ENCODE measurements at regions not wholly inside any gene's neighbourhood (a gene's known extent, or its start where the extent isn't known, plus 50 kb on each side); places are given as distances from the start of the nearest gene placed in this dataset.

- Mint-ChIP-seq H3K9me3 (peaks cover 10% of the 10 kb centered on the region), H3K27me3 (ENCODE audit: low read depth) (no peaks in the 10 kb centered on the region), H3K36me3 (ENCODE audit: low read depth) (peaks cover 4% of the 10 kb centered on the region), H3K27ac (ENCODE audit: unreplicated experiment) (peak overlapping the region; percentile 93), H3K4me3 (peak overlapping the region; percentile 21), H3K4me1 (peaks cover 64% of the 10 kb centered on the region)
- no peak for DNase-seq (ENCODE audit: low read depth, low spot score)
- no peak for TF ChIP-seq CTCF (conservative IDR thresholded peaks at IDR 0.05)
Measured at GRCh38 chr11:110032259-110032658, 60.9 kb upstream of the ZC3H12C start.

- peaks cover 57% of the 10 kb centered on the region for H3K4me1 Mint-ChIP-seq
- H3K36me3 Mint-ChIP-seq (ENCODE audit: low read depth): no peaks in the 10 kb centered on the region
- no peak overlapping the region for H3K4me3 Mint-ChIP-seq
- H3K9me3 Mint-ChIP-seq: peaks cover 6% of the 10 kb centered on the region
- H3K27me3 Mint-ChIP-seq (ENCODE audit: low read depth): peaks cover 2% of the 10 kb centered on the region
- H3K27ac Mint-ChIP-seq (ENCODE audit: unreplicated experiment): peak overlapping the region; percentile 93
- no peak for TF ChIP-seq CTCF (conservative IDR thresholded peaks at IDR 0.05)
- no peak for DNase-seq (ENCODE audit: low read depth, low spot score)
Measured at GRCh38 chr11:110032957-110033570, 60.1 kb upstream of the ZC3H12C start.

- H3K27ac Mint-ChIP-seq (ENCODE audit: unreplicated experiment): no peak overlapping the region
- H3K27me3 Mint-ChIP-seq (ENCODE audit: low read depth): peaks cover 3% of the 10 kb centered on the region
- TF ChIP-seq CTCF (conservative IDR thresholded peaks at IDR 0.05): no peak
- no peaks in the 10 kb centered on the region for H3K36me3 Mint-ChIP-seq (ENCODE audit: low read depth)
- H3K9me3 Mint-ChIP-seq: peaks cover 4% of the 10 kb centered on the region
- H3K4me3 Mint-ChIP-seq: no peak overlapping the region
- H3K4me1 Mint-ChIP-seq: peaks cover 48% of the 10 kb centered on the region
- DNase-seq (ENCODE audit: low read depth, low spot score): no peak
Measured at GRCh38 chr11:110034806-110035205, 58.4 kb upstream of the ZC3H12C start.

GRCh38 chr11:110035357-110035756 is 57.8 kb upstream of the ZC3H12C start:
- H3K36me3 Mint-ChIP-seq (ENCODE audit: low read depth): no peaks in the 10 kb centered on the region
- H3K9me3 Mint-ChIP-seq: peaks cover 3% of the 10 kb centered on the region
- no peak for TF ChIP-seq CTCF (conservative IDR thresholded peaks at IDR 0.05)
- DNase-seq (ENCODE audit: low read depth, low spot score): no peak
- H3K27me3 Mint-ChIP-seq (ENCODE audit: low read depth): peaks cover 3% of the 10 kb centered on the region
- no peak overlapping the region for H3K27ac Mint-ChIP-seq (ENCODE audit: unreplicated experiment)
- peaks cover 42% of the 10 kb centered on the region for H3K4me1 Mint-ChIP-seq
- no peak overlapping the region for H3K4me3 Mint-ChIP-seq

- Mint-ChIP-seq H3K27ac (ENCODE audit: unreplicated experiment) (no peak overlapping the region), H3K9me3 (peaks cover 2% of the 10 kb centered on the region), H3K4me3 (no peak overlapping the region), H3K27me3 (ENCODE audit: low read depth) (peaks cover 3% of the 10 kb centered on the region), H3K4me1 (peaks cover 16% of the 10 kb centered on the region), H3K36me3 (ENCODE audit: low read depth) (no peaks in the 10 kb centered on the region)
- DNase-seq (ENCODE audit: low read depth, low spot score): no peak
- no peak for TF ChIP-seq CTCF (conservative IDR thresholded peaks at IDR 0.05)
Measured at GRCh38 chr11:110038201-110038600, 55.0 kb upstream of the ZC3H12C start.

Measured in neural crest cell (in vitro differentiated cells).